Calu3 (cell line): ENCODE measurements at regions not wholly inside any gene's neighbourhood (a gene's known extent, or its start where the extent isn't known, plus 50 kb on each side); places are given as distances from the start of the nearest gene placed in this dataset.

Source experiments
- BruUV-seq: library from RNA; stranded (reverse); fragments of 400-500 nt; replicated peaks from 2 replicates; lab custom pipeline; 2021; lab: Mats Ljungman, UMichigan
- CTCF ChIA-PET: fragments of 300-600 bp; sonication (Branson Sonifier 250); formaldehyde crosslinking; loops from one replicate; lab custom pipeline; 2022; ENCODE audit warnings: antibody characterized with exemption; lab: Charles Lee
- DNase-seq: peaks from one replicate; pipeline ENCODE4 v3.0.0; 2022
- H3K27ac Mint-ChIP-seq: one replicate; pipeline ENCODE4 v1.8.0; 2022; ENCODE audit warnings: mixed read lengths; ENCODE audit not compliant: unreplicated experiment
- H3K27me3 Mint-ChIP-seq: one replicate; pipeline ENCODE4 v1.8.0; 2022; ENCODE audit warnings: mixed read lengths; ENCODE audit not compliant: unreplicated experiment
- H3K36me3 Mint-ChIP-seq: one replicate; pipeline ENCODE4 v1.8.0; 2022; ENCODE audit warnings: mild to moderate bottlenecking, moderate library complexity, mixed read lengths; ENCODE audit not compliant: insufficient read depth, unreplicated experiment
- H3K4me1 Mint-ChIP-seq: one replicate; pipeline ENCODE4 v1.8.0; 2022; ENCODE audit warnings: mild to moderate bottlenecking, low read depth, mixed read lengths; ENCODE audit not compliant: unreplicated experiment
- H3K4me3 Mint-ChIP-seq: one replicate; pipeline ENCODE4 v1.8.0; 2022; ENCODE audit warnings: mild to moderate bottlenecking, low read depth, moderate library complexity, mixed read lengths; ENCODE audit not compliant: unreplicated experiment
- H3K9me3 Mint-ChIP-seq: one replicate; pipeline ENCODE4 v1.8.0; 2022; ENCODE audit warnings: low read depth, mixed read lengths; ENCODE audit not compliant: unreplicated experiment
- CTCF ChIP-seq: fragments of 200-600 bp; IDR thresholded peaks from one replicate; pipeline ENCODE4 v1.8.0; 2022; ENCODE audit warnings: antibody characterized with exemption; ENCODE audit not compliant: unreplicated experiment
- intact Hi-C: fragments of 100-400 bp; cut with micrococcal nuclease; formaldehyde crosslinking; loops from one replicate; pipeline ENCODE4 v1.10.0; 2022; ENCODE audit not compliant: unreplicated experiment

- BruUV-seq, result no TSS peak
- Mint-ChIP-seq H3K9me3 (peaks cover 2% of the 10 kb centered on the region), H3K4me1 (no peaks in the 10 kb centered on the region), H3K36me3 (no peaks in the 10 kb centered on the region), H3K27ac (no peak overlapping the region), H3K4me3 (no peak overlapping the region), H3K27me3 (no peaks in the 10 kb centered on the region)
- no peak for TF ChIP-seq CTCF
- DNase-seq, result no peak
- intact Hi-C loops, result no loop called here
- CTCF ChIA-PET, result interaction anchor here (1.7 kb wide), 1 partner anchor 13 kb away, joined by 3 read pairs; no protein-coding TSS in a partner anchor
These were observed 116.3 kb upstream of the ITGA4 start for GRCh38 chr2:181340891-181341290.

GRCh38 chr2:181341855-181342600 is 115.2 kb upstream of the ITGA4 start:
- no TSS peak for BruUV-seq
- H3K36me3 Mint-ChIP-seq, result no peaks in the 10 kb centered on the region
- no peaks in the 10 kb centered on the region for H3K27me3 Mint-ChIP-seq
- H3K4me3 Mint-ChIP-seq, result no peak overlapping the region
- no peak for TF ChIP-seq CTCF
- no peaks in the 10 kb centered on the region for H3K4me1 Mint-ChIP-seq
- H3K9me3 Mint-ChIP-seq, result peaks cover 2% of the 10 kb centered on the region
- intact Hi-C loops, result no loop called here
- H3K27ac Mint-ChIP-seq, result no peak overlapping the region
- no peak for DNase-seq
- CTCF ChIA-PET, result no interaction called here

GRCh38 chr2:181348107-181348837 is 108.9 kb upstream of the ITGA4 start:
- BruUV-seq, result no TSS peak
- no peak for TF ChIP-seq CTCF
- Mint-ChIP-seq H3K9me3 (peaks cover 2% of the 10 kb centered on the region), H3K27me3 (no peaks in the 10 kb centered on the region), H3K27ac (no peak overlapping the region), H3K4me3 (no peak overlapping the region), H3K36me3 (no peaks in the 10 kb centered on the region), H3K4me1 (no peaks in the 10 kb centered on the region)
- CTCF ChIA-PET, result no interaction called here
- no peak for DNase-seq
- intact Hi-C loops, result no loop called here

GRCh38 chr2:181352158-181352557 is 105.0 kb upstream of the ITGA4 start:
- Mint-ChIP-seq H3K27me3 (no peaks in the 10 kb centered on the region), H3K9me3 (no peaks in the 10 kb centered on the region), H3K36me3 (no peaks in the 10 kb centered on the region), H3K4me3 (no peak overlapping the region), H3K4me1 (no peaks in the 10 kb centered on the region), H3K27ac (no peak overlapping the region)
- TF ChIP-seq CTCF, result no peak
- BruUV-seq, result no TSS peak
- no peak for DNase-seq
- intact Hi-C loops, result no loop called here
- CTCF ChIA-PET, result interaction anchor here (1.1 kb wide), 1 partner anchor 17 kb away, joined by 3 read pairs; no protein-coding TSS in a partner anchor
